PC-9 (cell line): ENCODE measurements at regions not wholly inside any gene's neighbourhood (a gene's known extent, or its start where the extent isn't known, plus 50 kb on each side); places are given as distances from the start of the nearest gene placed in this dataset.
"Not testable (repeated sequence)": the region's sequence is repeated elsewhere in the genome, so short reads cannot be mapped to it uniquely, and the experiment has no call there.

ENCODE experiments used
- CTCF ChIP-seq: fragments of 200-600 bp; sonication (generic); conservative IDR thresholded peaks from 2 replicates; pipeline ENCODE4 v1.6.1; 2017; ENCODE audit warnings: mixed run types, antibody characterized with exemption, mild to moderate bottlenecking, moderate library complexity
- EZH2 ChIP-seq: fragments of 200-600 bp; sonication (generic); IDR thresholded peaks from 2 replicates; pipeline ENCODE4 v1.8.0; 2017; ENCODE audit warnings: antibody characterized with exemption, low read depth

- not testable (repeated sequence) for TF ChIP-seq CTCF, EZH2
Measured at GRCh38 chr3:75288972-75289574, 375.1 kb upstream of the FRG2C start.
